ENCODE measurements at regions not wholly inside any gene's neighbourhood (a gene's known extent, or its start where the extent isn't known, plus 50 kb on each side); places are given as distances from the start of the nearest gene placed in this dataset.

- DNase-seq (ENCODE audit: extremely low read depth in 1 of 4, low spot score in 3 of 4) (no peak), FAIRE-seq (no peak), ATAC-seq (no peak)
- in situ Hi-C loops (cut with MboI) (no loop called here), intact Hi-C loops (cut with micrococcal nuclease) (no loop called here)
- no peak overlapping the region for H3K4me3 ChIP-seq
- no peaks in the 10 kb centered on the region for H3K4me1 ChIP-seq (replicated peaks in 1 of 2; ENCODE audit: control insufficient read depth in 2 of 2, insufficient read depth in 2 of 2, low read length in 2 of 2)
- H3K27me3 ChIP-seq (ENCODE audit: control insufficient read depth in 2 of 2, insufficient read depth in 2 of 2, low read length in 2 of 2) = peaks cover 0 to under 1% of the 10 kb centered on the region in 2 experiments; a peak in 1 of 5 replicates
- TF ChIP-seq L3MBTL2 (IDR thresholded peaks at IDR 0.05) = no peak
- TF ChIP-seq, protein P1, sequence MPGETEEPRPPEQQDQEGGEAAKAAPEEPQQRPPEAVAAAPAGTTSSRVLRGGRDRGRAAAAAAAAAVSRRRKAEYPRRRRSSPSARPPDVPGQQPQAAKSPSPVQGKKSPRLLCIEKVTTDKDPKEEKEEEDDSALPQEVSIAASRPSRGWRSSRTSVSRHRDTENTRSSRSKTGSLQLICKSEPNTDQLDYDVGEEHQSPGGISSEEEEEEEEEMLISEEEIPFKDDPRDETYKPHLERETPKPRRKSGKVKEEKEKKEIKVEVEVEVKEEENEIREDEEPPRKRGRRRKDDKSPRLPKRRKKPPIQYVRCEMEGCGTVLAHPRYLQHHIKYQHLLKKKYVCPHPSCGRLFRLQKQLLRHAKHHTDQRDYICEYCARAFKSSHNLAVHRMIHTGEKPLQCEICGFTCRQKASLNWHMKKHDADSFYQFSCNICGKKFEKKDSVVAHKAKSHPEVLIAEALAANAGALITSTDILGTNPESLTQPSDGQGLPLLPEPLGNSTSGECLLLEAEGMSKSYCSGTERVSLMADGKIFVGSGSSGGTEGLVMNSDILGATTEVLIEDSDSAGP (CRISPR knock-in tag; IDR thresholded peaks at IDR 0.05) = no peak
- TF ChIP-seq NFXL1 (CRISPR knock-in tag; IDR thresholded peaks at IDR 0.05) = no peak
- no peak for TF ChIP-seq FOXP4 (CRISPR knock-in tag; IDR thresholded peaks at IDR 0.05; ENCODE audit: borderline replicate concordance)
- no peak for TF ChIP-seq CBFA2T3 (IDR thresholded peaks at IDR 0.05)
- no peak for TF ChIP-seq ADNP (tag; IDR thresholded peaks at IDR 0.05)
- TF ChIP-seq CBFB (CRISPR knock-in tag; IDR thresholded peaks at IDR 0.05) = no peak
- TF ChIP-seq ARHGAP35 (IDR thresholded peaks at IDR 0.05; ENCODE audit: partially characterized antibody) = no peak
- no peak for TF ChIP-seq RBM39 (optimal IDR thresholded peaks at IDR 0.05; ENCODE audit: low read depth, low read length)
- no peak overlapping the region for H2AFZ ChIP-seq (ENCODE audit: low read depth, low read length)
- no peaks in the 10 kb centered on the region for H4K20me1 ChIP-seq (replicated peaks; ENCODE audit: control insufficient read depth, insufficient read depth, low read length)
- WGBS (ENCODE audit: insufficient coverage, low coverage, missing lambda C conversion rate) = 0% methylated on average over 2 of the region's 3 CpGs
- H3K9me1 ChIP-seq (ENCODE audit: control insufficient read depth, insufficient read depth, low read length) = no peaks in the 10 kb centered on the region
- H3K9me3 ChIP-seq (replicated peaks; ENCODE audit: control insufficient read depth, insufficient read depth, low read depth, low read length) = no peaks in the 10 kb centered on the region
- no peaks in the 10 kb centered on the region for H3K36me3 ChIP-seq (ENCODE audit: control insufficient read depth, insufficient read depth, low read length)
- H3K27ac ChIP-seq (ENCODE audit: extremely low read depth, low read depth, low read length) = no peak overlapping the region
- POLR2A ChIA-PET = interaction anchor here (0.5 kb wide), 1 partner anchor 162 kb away, joined by 4 read pairs; no protein-coding TSS in a partner anchor
- no TSS peak for BruUV-seq (replicated peaks)
- H3K9ac ChIP-seq (ENCODE audit: insufficient read depth in 1 of 2, low read depth in 2 of 2, low read length in 2 of 2) = no peak overlapping the region
- no peaks in the 10 kb centered on the region for H3K79me2 ChIP-seq (ENCODE audit: control insufficient read depth, insufficient read depth, low read length)
- no peak overlapping the region for H3K4me2 ChIP-seq (ENCODE audit: insufficient read depth, low read length)
- CTCF ChIA-PET (ENCODE audit: low intra/inter-chr PET ratio) = no interaction called here
Measured at GRCh38 chr14:89508863-89509262, 91.8 kb upstream of the FOXN3 start.
